Skeletal muscle satellite cell (primary cell): ENCODE measurements at regions not wholly inside any gene's neighbourhood (a gene's known extent, or its start where the extent isn't known, plus 50 kb on each side); places are given as distances from the start of the nearest gene placed in this dataset.

Experiments
- H3K27me3 ChIP-seq: 2 replicates; pipeline ENCODE4 v1.7.0; 2013; ENCODE audit warnings: low read length; ENCODE audit not compliant: control insufficient read depth, insufficient read depth
- H3K36me3 ChIP-seq: 2 replicates; pipeline ENCODE4 v1.7.0; 2013; ENCODE audit warnings: mild to moderate bottlenecking, control low read depth, low read length; ENCODE audit not compliant: insufficient read depth
- H3K4me1 ChIP-seq: 2 replicates; pipeline ENCODE4 v1.7.0; 2013; ENCODE audit warnings: low read length; ENCODE audit not compliant: control insufficient read depth, insufficient read depth
- H3K4me2 ChIP-seq: 2 replicates; pipeline ENCODE4 v1.7.0; 2013; ENCODE audit warnings: mild to moderate bottlenecking, low read length
- H3K4me3 ChIP-seq: 2 replicates; pipeline ENCODE4 v1.7.0; 2013; ENCODE audit warnings: low read length
- H3K9ac ChIP-seq: 2 replicates; pipeline ENCODE4 v1.7.0; 2013; ENCODE audit warnings: mild to moderate bottlenecking, low read depth, low read length, moderate library complexity
- H3K9me3 ChIP-seq: replicated peaks from 2 replicates; pipeline ENCODE4 v1.7.0; 2013; ENCODE audit warnings: mild to moderate bottlenecking, control low read depth, low read length

DNA sequence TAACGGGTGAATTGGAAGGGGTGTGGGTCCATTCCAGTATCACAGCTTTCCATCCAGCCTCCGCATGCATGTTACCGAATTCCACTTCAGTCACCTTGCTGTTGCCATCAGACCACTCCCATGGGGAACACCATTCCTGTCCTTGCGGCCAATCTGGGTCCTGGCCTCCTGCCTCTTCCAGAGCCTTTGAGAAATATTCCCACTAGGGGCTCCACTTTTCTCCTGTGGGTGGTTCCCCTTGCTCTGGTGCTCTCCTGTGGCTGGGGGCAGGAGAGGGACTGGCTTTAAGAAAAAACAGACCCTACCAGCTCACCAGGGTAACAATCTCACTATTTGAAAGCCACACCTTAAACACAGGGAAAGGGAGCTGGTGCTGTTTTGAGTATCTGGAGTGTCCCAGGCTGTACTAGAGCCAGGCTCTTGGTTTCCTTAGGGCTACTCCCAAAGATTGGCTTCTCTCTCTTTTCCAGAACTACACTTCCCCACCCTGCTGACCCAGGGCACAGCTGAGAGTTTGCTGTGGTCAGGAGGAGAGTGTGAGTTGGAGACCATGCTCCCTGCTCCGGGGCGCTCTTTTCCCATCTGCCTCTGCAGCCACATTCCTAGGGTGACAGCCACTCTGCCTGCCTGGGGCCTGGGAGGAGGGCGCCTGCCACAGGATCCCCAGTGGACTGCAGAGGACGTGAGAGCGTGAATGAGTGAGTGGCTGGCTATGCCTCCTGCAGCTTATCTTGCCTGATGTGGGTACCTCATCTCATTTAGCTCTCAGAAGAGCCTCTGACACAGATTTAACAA is 460.8 kb upstream of the HS6ST1 start:
- H3K9ac ChIP-seq: no peak overlapping the region
- no peaks in the 10 kb centered on the region for H3K36me3 ChIP-seq
- H3K4me2 ChIP-seq: no peak overlapping the region
- no peak overlapping the region for H3K4me3 ChIP-seq
- peaks cover 7% of the 10 kb centered on the region for H3K9me3 ChIP-seq
- no peaks in the 10 kb centered on the region for H3K4me1 ChIP-seq
- no peaks in the 10 kb centered on the region for H3K27me3 ChIP-seq

DNA sequence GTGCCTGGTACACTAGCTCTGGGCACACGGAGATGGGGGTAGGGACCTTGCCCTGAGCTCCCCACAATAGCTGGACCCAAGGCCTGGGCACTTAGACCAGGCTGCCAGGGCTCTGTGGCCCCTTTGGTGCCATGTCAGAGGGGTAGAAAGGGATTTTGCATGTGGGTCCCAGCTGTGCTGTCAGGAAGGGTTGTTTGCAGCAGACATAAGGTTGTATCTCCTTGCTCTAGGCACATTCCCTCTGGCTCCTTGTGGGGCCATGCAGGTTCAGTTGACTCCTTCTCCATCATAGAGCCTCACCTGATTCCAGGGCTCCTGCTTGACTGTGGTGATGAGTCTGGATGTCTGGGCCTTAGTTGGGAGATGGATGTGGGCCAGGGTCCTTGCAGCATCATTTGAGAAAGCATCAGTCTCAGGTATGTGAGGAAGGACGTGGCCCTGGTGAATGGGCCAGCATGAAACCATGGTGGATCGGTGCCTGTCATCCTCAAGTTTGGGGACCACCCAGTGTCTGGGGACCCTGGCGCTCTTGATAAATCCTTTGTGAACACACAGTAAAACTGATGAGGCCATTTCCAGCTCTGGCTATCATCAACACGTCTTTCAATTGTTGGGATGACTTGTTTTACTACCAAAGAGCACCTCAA is 461.9 kb upstream of the HS6ST1 start:
- no peak overlapping the region for H3K9ac ChIP-seq
- peaks cover 7% of the 10 kb centered on the region for H3K9me3 ChIP-seq
- no peaks in the 10 kb centered on the region for H3K27me3 ChIP-seq
- H3K4me1 ChIP-seq: no peaks in the 10 kb centered on the region
- no peak overlapping the region for H3K4me2 ChIP-seq
- no peak overlapping the region for H3K4me3 ChIP-seq
- no peaks in the 10 kb centered on the region for H3K36me3 ChIP-seq

DNA sequence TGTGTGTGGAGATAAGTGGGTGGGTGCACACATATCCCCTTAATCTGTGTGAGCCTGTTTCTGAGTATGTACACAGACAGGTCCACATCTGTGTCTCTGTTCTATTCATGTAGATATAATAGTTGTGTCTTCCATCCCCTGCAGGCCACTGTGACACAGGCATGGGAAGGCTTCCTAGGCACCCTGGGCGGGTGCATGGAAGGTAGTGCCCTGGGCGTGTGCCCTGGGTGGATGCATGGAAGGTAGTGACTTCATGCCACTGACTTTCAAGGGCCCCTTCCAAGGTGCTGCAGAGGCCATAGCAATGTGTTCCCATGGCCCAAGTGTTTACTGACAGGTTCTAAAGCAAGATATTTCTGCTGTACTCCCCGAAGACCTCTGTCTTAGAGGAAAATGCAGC is 462.5 kb upstream of the HS6ST1 start:
- Histone ChIP-seq H3K27me3 (no peaks in the 10 kb centered on the region), H3K36me3 (no peaks in the 10 kb centered on the region), H3K4me1 (no peaks in the 10 kb centered on the region), H3K4me3 (no peak overlapping the region), H3K4me2 (no peak overlapping the region), H3K9me3 (peaks cover 7% of the 10 kb centered on the region), H3K9ac (no peak overlapping the region)

DNA sequence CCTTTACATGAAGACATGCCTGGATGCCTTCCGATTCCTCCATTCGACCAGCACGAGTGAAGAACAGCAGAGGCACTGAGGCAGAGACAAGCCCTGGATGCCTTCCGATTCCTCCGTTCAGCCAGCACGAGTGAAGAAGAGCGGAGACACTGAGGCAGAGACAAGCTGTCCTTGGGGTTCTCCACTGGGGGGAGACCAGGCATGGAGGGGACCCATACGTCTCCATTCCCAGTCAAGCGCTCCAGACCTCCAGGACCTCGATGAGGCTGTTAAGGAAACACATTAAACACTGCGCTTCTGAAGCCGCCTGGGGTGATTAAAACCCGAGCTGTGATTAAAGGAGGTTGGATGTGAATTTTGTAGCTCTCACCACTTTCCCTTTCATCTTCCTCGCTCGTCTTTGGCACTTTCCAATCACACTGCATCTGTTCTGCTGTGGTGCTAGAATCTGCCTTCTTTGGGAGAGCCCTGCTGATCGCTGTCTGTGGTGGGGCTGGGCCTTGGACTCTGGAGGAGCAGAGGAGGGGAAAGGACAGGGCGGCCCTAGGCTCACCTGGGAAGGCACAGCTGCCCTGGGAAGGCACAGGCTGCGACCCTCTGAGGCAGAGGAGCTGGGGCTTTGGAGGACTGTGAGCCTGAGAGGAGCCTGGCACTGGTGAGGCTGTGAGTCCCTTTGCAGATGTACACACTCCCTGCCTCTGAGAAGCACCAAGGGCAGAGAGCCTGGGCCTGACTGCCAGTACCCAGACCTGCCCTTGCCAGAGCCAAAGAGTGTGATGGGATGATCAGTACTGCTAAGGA is 463.1 kb upstream of the HS6ST1 start:
- Histone ChIP-seq H3K36me3 (no peaks in the 10 kb centered on the region), H3K27me3 (no peaks in the 10 kb centered on the region), H3K9me3 (peaks cover 7% of the 10 kb centered on the region), H3K9ac (no peak overlapping the region), H3K4me1 (no peaks in the 10 kb centered on the region), H3K4me2 (no peak overlapping the region), H3K4me3 (no peak overlapping the region)

DNA sequence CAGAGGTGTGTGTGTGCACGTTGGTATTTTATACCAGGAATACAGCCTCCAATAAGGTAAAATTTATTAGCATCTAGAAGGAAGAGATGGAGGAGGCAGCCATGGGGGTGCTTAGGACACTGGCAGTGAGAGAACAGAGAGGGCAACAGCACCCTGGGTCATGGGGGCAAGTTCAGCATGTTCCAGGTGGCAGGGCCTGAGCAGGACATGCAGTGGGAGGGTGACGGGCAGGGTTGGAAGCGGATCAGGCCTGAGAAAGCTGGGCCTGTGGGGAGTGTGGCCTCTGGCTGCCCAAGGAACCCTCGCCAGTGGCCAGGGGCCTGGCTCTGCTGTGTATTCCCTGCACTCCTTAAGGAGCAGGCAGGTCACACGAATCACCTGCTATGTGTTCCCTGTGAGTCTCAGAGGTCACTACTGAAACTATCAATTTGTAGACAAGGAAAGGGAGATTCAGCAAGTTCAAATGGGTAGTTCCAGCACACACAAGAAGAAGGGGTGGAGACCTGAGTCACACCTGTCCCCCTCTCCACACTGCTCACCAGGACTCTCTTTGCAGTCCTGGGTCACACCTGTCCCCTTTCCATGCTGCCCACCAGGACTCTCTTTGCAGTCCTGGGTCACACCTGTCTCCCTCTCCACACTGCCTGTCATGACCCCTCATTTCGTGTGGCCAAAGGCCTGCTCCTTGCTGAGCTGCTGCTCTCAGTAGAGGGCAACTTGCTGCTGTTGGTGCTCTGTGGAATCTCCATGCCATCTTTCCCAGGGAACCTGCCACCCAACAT is 463.9 kb upstream of the HS6ST1 start:
- H3K4me1 ChIP-seq: no peaks in the 10 kb centered on the region
- H3K4me2 ChIP-seq: no peak overlapping the region
- no peaks in the 10 kb centered on the region for H3K27me3 ChIP-seq
- no peak overlapping the region for H3K4me3 ChIP-seq
- H3K9ac ChIP-seq: no peak overlapping the region
- H3K9me3 ChIP-seq: peaks cover 7% of the 10 kb centered on the region
- no peaks in the 10 kb centered on the region for H3K36me3 ChIP-seq

DNA sequence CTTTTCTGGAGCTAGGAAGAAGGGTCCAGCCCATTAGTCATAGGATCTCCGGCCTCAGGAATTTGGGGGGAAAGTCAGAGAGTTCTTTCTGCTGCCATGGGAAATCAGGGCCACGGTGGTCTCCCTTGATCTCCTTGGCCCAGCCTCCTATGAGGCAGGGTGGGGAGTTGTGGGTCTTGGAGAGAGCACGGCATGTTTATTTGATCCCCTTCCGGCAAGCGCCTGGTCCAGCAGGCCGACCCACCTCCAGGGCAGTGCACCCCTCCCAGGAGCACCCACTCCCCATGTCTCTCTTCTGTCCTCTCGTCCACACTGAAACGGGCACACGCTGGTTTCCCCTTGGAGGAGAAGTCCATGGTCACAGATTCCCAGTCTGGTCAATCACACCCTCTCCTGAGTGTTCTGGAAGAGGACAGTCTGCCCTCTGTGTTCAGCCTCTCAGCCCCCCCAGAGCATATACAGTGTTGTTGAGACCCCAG is 464.6 kb upstream of the HS6ST1 start:
- H3K9me3 ChIP-seq: peaks cover 7% of the 10 kb centered on the region
- no peak overlapping the region for H3K9ac ChIP-seq
- no peaks in the 10 kb centered on the region for H3K27me3 ChIP-seq
- H3K4me2 ChIP-seq: no peak overlapping the region
- no peak overlapping the region for H3K4me3 ChIP-seq
- no peaks in the 10 kb centered on the region for H3K36me3 ChIP-seq
- H3K4me1 ChIP-seq: no peaks in the 10 kb centered on the region

DNA sequence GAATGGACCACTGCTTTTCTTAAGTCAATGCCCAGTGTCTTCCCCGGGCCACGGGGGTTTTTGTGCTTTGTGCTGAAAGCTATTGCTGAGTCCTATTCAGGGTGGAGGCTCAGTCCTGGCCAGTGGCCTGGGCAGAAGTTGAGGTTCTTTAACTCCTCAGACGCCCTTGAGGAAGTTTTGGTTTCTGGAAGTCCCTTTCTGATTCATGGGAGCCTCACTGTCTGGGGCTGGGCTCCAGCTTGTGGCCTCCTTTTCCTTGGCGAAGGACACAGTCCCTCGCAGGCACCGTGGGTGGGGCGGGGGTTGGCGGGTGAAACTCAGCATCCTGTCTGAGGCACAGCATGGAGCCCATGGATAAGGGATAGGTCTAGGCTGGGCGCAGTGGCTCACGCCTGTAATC is 465.2 kb upstream of the HS6ST1 start:
- H3K4me3 ChIP-seq: no peak overlapping the region
- no peaks in the 10 kb centered on the region for H3K27me3 ChIP-seq
- no peak overlapping the region for H3K9ac ChIP-seq
- H3K9me3 ChIP-seq: peaks cover 10% of the 10 kb centered on the region
- H3K4me1 ChIP-seq: no peaks in the 10 kb centered on the region
- H3K36me3 ChIP-seq: no peaks in the 10 kb centered on the region
- H3K4me2 ChIP-seq: no peak overlapping the region

DNA sequence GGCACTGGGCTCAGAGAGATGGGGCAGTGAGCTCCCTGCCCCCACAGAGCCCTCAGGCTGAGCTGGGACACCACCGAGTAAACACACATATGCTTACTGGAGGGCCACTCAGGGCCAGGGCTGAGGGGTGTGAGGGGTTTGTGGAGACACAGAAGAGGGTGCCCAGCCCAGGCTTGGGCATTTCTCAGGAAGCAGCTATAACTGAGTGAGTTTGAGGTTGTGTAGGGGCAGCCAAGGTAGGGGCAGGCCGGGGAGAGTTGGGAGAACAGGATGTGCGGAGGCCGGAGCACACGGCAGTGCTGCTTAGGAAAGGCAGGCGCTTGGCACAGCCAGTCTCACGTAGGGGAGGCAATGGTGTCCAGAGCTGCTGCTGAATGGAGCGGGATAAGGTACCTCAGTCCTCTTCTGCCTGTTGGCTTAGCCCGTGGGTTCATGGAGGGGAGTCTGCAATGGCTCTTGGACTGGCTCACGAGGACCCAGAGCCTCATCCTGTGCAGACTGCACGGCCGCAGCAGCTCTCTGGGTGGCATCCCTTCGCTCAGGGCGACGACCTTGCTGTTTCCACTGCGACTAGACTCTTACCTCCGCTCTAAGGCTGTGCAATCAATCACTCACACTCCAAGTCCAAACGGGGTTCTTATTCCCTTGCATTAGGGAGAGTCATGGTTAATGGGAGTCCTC is 466.1 kb upstream of the HS6ST1 start:
- H3K9ac ChIP-seq: no peak overlapping the region
- H3K4me1 ChIP-seq: no peaks in the 10 kb centered on the region
- no peak overlapping the region for H3K4me3 ChIP-seq
- no peaks in the 10 kb centered on the region for H3K36me3 ChIP-seq
- H3K27me3 ChIP-seq: no peaks in the 10 kb centered on the region
- H3K9me3 ChIP-seq: peaks cover 12% of the 10 kb centered on the region
- no peak overlapping the region for H3K4me2 ChIP-seq

DNA sequence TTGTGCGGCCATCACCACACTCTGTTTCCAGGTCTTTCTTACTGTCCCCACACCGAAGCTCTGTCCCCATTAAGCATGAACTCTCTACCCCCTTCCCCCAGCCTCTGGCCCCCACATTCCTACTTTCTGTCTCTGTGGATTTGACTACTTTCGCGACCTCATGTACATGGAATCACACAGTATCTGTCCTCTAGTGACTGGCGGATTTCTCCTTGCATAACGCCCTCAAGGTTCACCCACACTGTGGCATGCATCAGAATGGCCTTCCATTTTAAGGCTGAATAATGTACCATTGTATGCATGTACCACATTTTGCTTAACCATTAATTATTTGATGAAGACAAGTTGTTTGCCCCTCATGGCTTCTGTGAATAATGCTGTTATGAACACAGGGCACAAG is 467.6 kb upstream of the HS6ST1 start:
- no peaks in the 10 kb centered on the region for H3K36me3 ChIP-seq
- no peaks in the 10 kb centered on the region for H3K4me1 ChIP-seq
- H3K9ac ChIP-seq: no peak overlapping the region
- H3K4me2 ChIP-seq: no peak overlapping the region
- H3K4me3 ChIP-seq: no peak overlapping the region
- H3K9me3 ChIP-seq: peaks cover 8% of the 10 kb centered on the region
- no peaks in the 10 kb centered on the region for H3K27me3 ChIP-seq

DNA sequence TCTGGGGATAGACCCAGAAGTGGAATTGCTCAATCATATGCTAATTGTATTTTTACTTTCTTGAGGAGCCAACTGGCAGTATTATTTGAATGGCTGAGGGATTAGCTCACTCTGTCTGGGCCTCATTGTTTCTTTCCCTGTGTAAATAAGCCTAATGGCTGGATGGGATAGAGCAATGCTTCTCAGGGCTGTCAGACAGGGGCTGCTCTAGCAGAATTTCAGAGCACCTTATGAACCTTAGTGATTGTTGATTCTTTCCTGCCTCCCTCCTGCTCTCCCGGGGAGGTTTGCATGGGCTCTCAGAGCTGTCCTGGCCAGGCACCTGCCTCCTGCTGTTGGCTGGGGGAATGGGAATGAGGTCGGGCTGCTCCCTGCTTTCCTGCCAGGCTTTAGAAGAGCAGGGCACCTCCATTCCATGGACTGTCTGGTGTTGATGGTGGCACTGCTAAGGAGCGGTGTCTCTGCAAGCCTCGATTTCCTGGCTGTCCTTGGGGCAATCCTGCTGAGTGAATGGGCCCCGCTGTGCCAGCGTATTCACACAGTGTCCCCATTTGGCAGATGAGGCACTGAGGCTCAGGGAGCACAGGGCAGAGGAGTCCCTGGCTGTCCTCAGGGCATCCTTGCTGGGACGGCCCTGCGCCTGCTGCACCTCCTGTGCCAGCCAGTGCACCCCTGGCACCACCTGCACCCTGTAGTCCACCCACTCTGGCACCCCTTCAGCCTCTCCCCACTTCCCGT is 468.2 kb upstream of the HS6ST1 start:
- no peaks in the 10 kb centered on the region for H3K4me1 ChIP-seq
- H3K4me2 ChIP-seq: no peak overlapping the region
- H3K9me3 ChIP-seq: peaks cover 13% of the 10 kb centered on the region
- H3K27me3 ChIP-seq: no peaks in the 10 kb centered on the region
- H3K36me3 ChIP-seq: no peaks in the 10 kb centered on the region
- H3K4me3 ChIP-seq: no peak overlapping the region
- no peak overlapping the region for H3K9ac ChIP-seq
